ENCODE measurements at regions not wholly inside any gene's neighbourhood (a gene's known extent, or its start where the extent isn't known, plus 50 kb on each side); places are given as distances from the start of the nearest gene placed in this dataset.
"Not testable (repeated sequence)": the region's sequence is repeated elsewhere in the genome, so short reads cannot be mapped to it uniquely, and the experiment has no call there.

GRCh38 chr4:137375111-137375850 lies 157.0 kb downstream of the PCDH18 start:
- H3K9ac ChIP-seq (ENCODE audit: low read depth in 1 of 2, low read length in 2 of 2): no peak overlapping the region
- no peak overlapping the region for H3K4me3 ChIP-seq (ENCODE audit: low read length in 2 of 2)
- H3K4me1 ChIP-seq (ENCODE audit: control insufficient read depth in 2 of 2, insufficient read depth in 2 of 2, low read length in 2 of 2): no peaks in the 10 kb centered on the region
- H3K27me3 ChIP-seq (ENCODE audit: control insufficient read depth in 2 of 2, insufficient read depth in 2 of 2, low read length in 2 of 2): no peaks in the 10 kb centered on the region
- no peaks in the 10 kb centered on the region for H3K36me3 ChIP-seq (ENCODE audit: control insufficient read depth in 2 of 2, insufficient read depth in 2 of 2, low read length in 2 of 2)
- H3K9me3 ChIP-seq (ENCODE audit: control insufficient read depth in 2 of 2, low read length in 2 of 2): no peaks in the 10 kb centered on the region
- no peak overlapping the region for H3K27ac ChIP-seq (ENCODE audit: low read depth in 2 of 2, low read length in 2 of 2)

- H3K9me3 ChIP-seq (ENCODE audit: control insufficient read depth in 2 of 2, low read length in 2 of 2): no peaks in the 10 kb centered on the region
- no peaks in the 10 kb centered on the region for H3K4me1 ChIP-seq (ENCODE audit: control insufficient read depth in 2 of 2, insufficient read depth in 2 of 2, low read length in 2 of 2)
- H3K36me3 ChIP-seq (ENCODE audit: control insufficient read depth in 2 of 2, insufficient read depth in 2 of 2, low read length in 2 of 2): no peaks in the 10 kb centered on the region
- H3K9ac ChIP-seq (ENCODE audit: low read depth in 1 of 2, low read length in 2 of 2): no peak overlapping the region
- no peak overlapping the region for H3K4me3 ChIP-seq (ENCODE audit: low read length in 2 of 2)
- H3K27me3 ChIP-seq (ENCODE audit: control insufficient read depth in 2 of 2, insufficient read depth in 2 of 2, low read length in 2 of 2): no peaks in the 10 kb centered on the region
- H3K27ac ChIP-seq (ENCODE audit: low read depth in 2 of 2, low read length in 2 of 2): no peak overlapping the region
Measured at GRCh38 chr4:137370679-137371078, 161.6 kb downstream of the PCDH18 start.

GRCh38 chr4:137370206-137370633 lies 162.1 kb downstream of the PCDH18 start:
- Histone ChIP-seq H3K9me3 (ENCODE audit: control insufficient read depth in 2 of 2, low read length in 2 of 2) (no peaks in the 10 kb centered on the region), H3K4me1 (ENCODE audit: control insufficient read depth in 2 of 2, insufficient read depth in 2 of 2, low read length in 2 of 2) (no peaks in the 10 kb centered on the region), H3K27me3 (ENCODE audit: control insufficient read depth in 2 of 2, insufficient read depth in 2 of 2, low read length in 2 of 2) (no peaks in the 10 kb centered on the region), H3K36me3 (ENCODE audit: control insufficient read depth in 2 of 2, insufficient read depth in 2 of 2, low read length in 2 of 2) (no peaks in the 10 kb centered on the region), H3K27ac (ENCODE audit: low read depth in 2 of 2, low read length in 2 of 2) (no peak overlapping the region), H3K9ac (ENCODE audit: low read depth in 1 of 2, low read length in 2 of 2) (no peak overlapping the region), H3K4me3 (ENCODE audit: low read length in 2 of 2) (no peak overlapping the region)

GRCh38 chr4:137367620-137368019 lies 164.7 kb downstream of the PCDH18 start:
- no peaks in the 10 kb centered on the region for H3K9me3 ChIP-seq (ENCODE audit: control insufficient read depth in 2 of 2, low read length in 2 of 2)
- no peak overlapping the region for H3K27ac ChIP-seq (ENCODE audit: low read depth in 2 of 2, low read length in 2 of 2)
- no peaks in the 10 kb centered on the region for H3K36me3 ChIP-seq (ENCODE audit: control insufficient read depth in 2 of 2, insufficient read depth in 2 of 2, low read length in 2 of 2)
- no peaks in the 10 kb centered on the region for H3K4me1 ChIP-seq (ENCODE audit: control insufficient read depth in 2 of 2, insufficient read depth in 2 of 2, low read length in 2 of 2)
- no peak overlapping the region for H3K4me3 ChIP-seq (ENCODE audit: low read length in 2 of 2)
- no peak overlapping the region for H3K9ac ChIP-seq (ENCODE audit: low read depth in 1 of 2, low read length in 2 of 2)
- H3K27me3 ChIP-seq (ENCODE audit: control insufficient read depth in 2 of 2, insufficient read depth in 2 of 2, low read length in 2 of 2): no peaks in the 10 kb centered on the region

- H3K36me3 ChIP-seq (ENCODE audit: control insufficient read depth in 2 of 2, insufficient read depth in 2 of 2, low read length in 2 of 2): no peaks in the 10 kb centered on the region
- H3K9me3 ChIP-seq (ENCODE audit: control insufficient read depth in 2 of 2, low read length in 2 of 2): no peaks in the 10 kb centered on the region
- H3K4me3 ChIP-seq (ENCODE audit: low read length in 2 of 2): no peak overlapping the region
- no peaks in the 10 kb centered on the region for H3K27me3 ChIP-seq (ENCODE audit: control insufficient read depth in 2 of 2, insufficient read depth in 2 of 2, low read length in 2 of 2)
- H3K27ac ChIP-seq (ENCODE audit: low read depth in 2 of 2, low read length in 2 of 2): no peak overlapping the region
- no peaks in the 10 kb centered on the region for H3K4me1 ChIP-seq (ENCODE audit: control insufficient read depth in 2 of 2, insufficient read depth in 2 of 2, low read length in 2 of 2)
- no peak overlapping the region for H3K9ac ChIP-seq (ENCODE audit: low read depth in 1 of 2, low read length in 2 of 2)
Measured at GRCh38 chr4:137363496-137363895, 168.8 kb downstream of the PCDH18 start.

- Histone ChIP-seq H3K4me3 (ENCODE audit: low read length in 2 of 2) (no peak overlapping the region), H3K9me3 (ENCODE audit: control insufficient read depth in 2 of 2, low read length in 2 of 2) (no peaks in the 10 kb centered on the region), H3K27ac (ENCODE audit: low read depth in 2 of 2, low read length in 2 of 2) (no peak overlapping the region), H3K9ac (ENCODE audit: low read depth in 1 of 2, low read length in 2 of 2) (no peak overlapping the region), H3K4me1 (ENCODE audit: control insufficient read depth in 2 of 2, insufficient read depth in 2 of 2, low read length in 2 of 2) (no peaks in the 10 kb centered on the region), H3K27me3 (ENCODE audit: control insufficient read depth in 2 of 2, insufficient read depth in 2 of 2, low read length in 2 of 2) (no peaks in the 10 kb centered on the region), H3K36me3 (ENCODE audit: control insufficient read depth in 2 of 2, insufficient read depth in 2 of 2, low read length in 2 of 2) (no peaks in the 10 kb centered on the region)
Measured at GRCh38 chr4:137361756-137362470, 170.4 kb downstream of the PCDH18 start.

- no peaks in the 10 kb centered on the region for H3K9me3 ChIP-seq (ENCODE audit: control insufficient read depth in 2 of 2, low read length in 2 of 2)
- H3K4me3 ChIP-seq (ENCODE audit: low read length in 2 of 2): no peak overlapping the region
- H3K36me3 ChIP-seq (ENCODE audit: control insufficient read depth in 2 of 2, insufficient read depth in 2 of 2, low read length in 2 of 2): no peaks in the 10 kb centered on the region
- H3K4me1 ChIP-seq (ENCODE audit: control insufficient read depth in 2 of 2, insufficient read depth in 2 of 2, low read length in 2 of 2): no peaks in the 10 kb centered on the region
- no peak overlapping the region for H3K9ac ChIP-seq (ENCODE audit: low read depth in 1 of 2, low read length in 2 of 2)
- no peaks in the 10 kb centered on the region for H3K27me3 ChIP-seq (ENCODE audit: control insufficient read depth in 2 of 2, insufficient read depth in 2 of 2, low read length in 2 of 2)
- H3K27ac ChIP-seq (ENCODE audit: low read depth in 2 of 2, low read length in 2 of 2): no peak overlapping the region
Measured at GRCh38 chr4:137360761-137361160, 171.5 kb downstream of the PCDH18 start.

- H3K9me3 ChIP-seq (ENCODE audit: control insufficient read depth in 2 of 2, low read length in 2 of 2): no peaks in the 10 kb centered on the region
- H3K9ac ChIP-seq (ENCODE audit: low read depth in 1 of 2, low read length in 2 of 2): no peak overlapping the region
- no peaks in the 10 kb centered on the region for H3K4me1 ChIP-seq (ENCODE audit: control insufficient read depth in 2 of 2, insufficient read depth in 2 of 2, low read length in 2 of 2)
- no peaks in the 10 kb centered on the region for H3K27me3 ChIP-seq (ENCODE audit: control insufficient read depth in 2 of 2, insufficient read depth in 2 of 2, low read length in 2 of 2)
- H3K27ac ChIP-seq (ENCODE audit: low read depth in 2 of 2, low read length in 2 of 2): no peak overlapping the region
- H3K36me3 ChIP-seq (ENCODE audit: control insufficient read depth in 2 of 2, insufficient read depth in 2 of 2, low read length in 2 of 2): no peaks in the 10 kb centered on the region
- H3K4me3 ChIP-seq (ENCODE audit: low read length in 2 of 2): no peak overlapping the region
Measured at GRCh38 chr4:137359691-137360315, 172.5 kb downstream of the PCDH18 start.

GRCh38 chr4:137354562-137354961 lies 177.7 kb downstream of the PCDH18 start:
- not testable (repeated sequence) for H3K27me3 ChIP-seq (ENCODE audit: control insufficient read depth in 2 of 2, insufficient read depth in 2 of 2, low read length in 2 of 2); H3K9ac ChIP-seq (ENCODE audit: low read depth in 1 of 2, low read length in 2 of 2); H3K9me3 ChIP-seq (ENCODE audit: control insufficient read depth in 2 of 2, low read length in 2 of 2); H3K27ac ChIP-seq (ENCODE audit: low read depth in 2 of 2, low read length in 2 of 2); H3K36me3 ChIP-seq (ENCODE audit: control insufficient read depth in 2 of 2, insufficient read depth in 2 of 2, low read length in 2 of 2); H3K4me3 ChIP-seq (ENCODE audit: low read length in 2 of 2); H3K4me1 ChIP-seq (ENCODE audit: control insufficient read depth in 2 of 2, insufficient read depth in 2 of 2, low read length in 2 of 2)

GRCh38 chr4:137347371-137347770 lies 184.9 kb downstream of the PCDH18 start:
- Histone ChIP-seq H3K36me3 (ENCODE audit: control insufficient read depth in 2 of 2, insufficient read depth in 2 of 2, low read length in 2 of 2) (no peaks in the 10 kb centered on the region), H3K27ac (ENCODE audit: low read depth in 2 of 2, low read length in 2 of 2) (no peak overlapping the region), H3K9ac (ENCODE audit: low read depth in 1 of 2, low read length in 2 of 2) (no peak overlapping the region), H3K9me3 (ENCODE audit: control insufficient read depth in 2 of 2, low read length in 2 of 2) (no peaks in the 10 kb centered on the region), H3K4me1 (ENCODE audit: control insufficient read depth in 2 of 2, insufficient read depth in 2 of 2, low read length in 2 of 2) (no peaks in the 10 kb centered on the region), H3K27me3 (ENCODE audit: control insufficient read depth in 2 of 2, insufficient read depth in 2 of 2, low read length in 2 of 2) (no peaks in the 10 kb centered on the region), H3K4me3 (ENCODE audit: low read length in 2 of 2) (no peak overlapping the region)

Measured in mucosa of rectum (tissue), 2 donors.